ENCODE measurements at regions not wholly inside any gene's neighbourhood (a gene's known extent, or its start where the extent isn't known, plus 50 kb on each side); places are given as distances from the start of the nearest gene placed in this dataset.
"Not testable (repeated sequence)": the region's sequence is repeated elsewhere in the genome, so short reads cannot be mapped to it uniquely, and the experiment has no call there.

GRCh38 chr2:89850481-89850880 is 1159.0 kb downstream of the RPIA start:
- H3K27me3 ChIP-seq (ENCODE audit: control insufficient read depth, insufficient read depth, low read length) = no peaks in the 10 kb centered on the region
- no peak overlapping the region for H3K4me3 ChIP-seq (ENCODE audit: low read depth, low read length)
- no peak overlapping the region for H3K9ac ChIP-seq
- H3K27ac ChIP-seq = no peak overlapping the region
- H3K79me2 ChIP-seq = no peaks in the 10 kb centered on the region
- H3K4me1 ChIP-seq = no peaks in the 10 kb centered on the region
- no peak for TF ChIP-seq CTCF (IDR thresholded peaks at IDR 0.05)
- no peak overlapping the region for H3K4me2 ChIP-seq (ENCODE audit: low read length)
- H2AFZ ChIP-seq = no peak overlapping the region
- H3K9me3 ChIP-seq (ENCODE audit: control insufficient read depth, low read length) = no peaks in the 10 kb centered on the region
- no peaks in the 10 kb centered on the region for H3K36me3 ChIP-seq (ENCODE audit: control insufficient read depth, insufficient read depth, low read length)

GRCh38 chr2:89850881-89851582 is 1159.6 kb downstream of the RPIA start:
- Histone ChIP-seq H3K9me3 (ENCODE audit: control insufficient read depth, low read length) (no peaks in the 10 kb centered on the region), H3K79me2 (no peaks in the 10 kb centered on the region), H3K36me3 (ENCODE audit: control insufficient read depth, insufficient read depth, low read length) (no peaks in the 10 kb centered on the region), H3K4me1 (no peaks in the 10 kb centered on the region), H3K4me3 (ENCODE audit: low read depth, low read length) (no peak overlapping the region), H3K27me3 (ENCODE audit: control insufficient read depth, insufficient read depth, low read length) (no peaks in the 10 kb centered on the region), H3K27ac (no peak overlapping the region), H3K9ac (no peak overlapping the region), H3K4me2 (ENCODE audit: low read length) (no peak overlapping the region), H2AFZ (no peak overlapping the region)
- no peak for TF ChIP-seq CTCF (IDR thresholded peaks at IDR 0.05)

GRCh38 chr2:89851583-89851905 is 1160.1 kb downstream of the RPIA start:
- Histone ChIP-seq H3K27me3 (ENCODE audit: control insufficient read depth, insufficient read depth, low read length) (no peaks in the 10 kb centered on the region), H3K36me3 (ENCODE audit: control insufficient read depth, insufficient read depth, low read length) (no peaks in the 10 kb centered on the region), H3K4me2 (ENCODE audit: low read length) (no peak overlapping the region), H3K9me3 (ENCODE audit: control insufficient read depth, low read length) (no peaks in the 10 kb centered on the region), H3K79me2 (no peaks in the 10 kb centered on the region), H3K4me1 (no peaks in the 10 kb centered on the region), H2AFZ (no peak overlapping the region), H3K9ac (no peak overlapping the region), H3K4me3 (ENCODE audit: low read depth, low read length) (no peak overlapping the region), H3K27ac (no peak overlapping the region)
- no peak for TF ChIP-seq CTCF (IDR thresholded peaks at IDR 0.05)

GRCh38 chr2:89853427-89853826 is 1162.0 kb downstream of the RPIA start:
- H3K4me2 ChIP-seq (ENCODE audit: low read length); H3K27me3 ChIP-seq (ENCODE audit: control insufficient read depth, insufficient read depth, low read length); H3K36me3 ChIP-seq (ENCODE audit: control insufficient read depth, insufficient read depth, low read length); H2AFZ ChIP-seq; H3K27ac ChIP-seq; H3K9ac ChIP-seq; H3K4me3 ChIP-seq (ENCODE audit: low read depth, low read length); H3K79me2 ChIP-seq; H3K9me3 ChIP-seq (ENCODE audit: control insufficient read depth, low read length); H3K4me1 ChIP-seq: not testable (repeated sequence)

- H3K4me1 ChIP-seq; H3K79me2 ChIP-seq; H3K27me3 ChIP-seq (ENCODE audit: control insufficient read depth, insufficient read depth, low read length); H3K36me3 ChIP-seq (ENCODE audit: control insufficient read depth, insufficient read depth, low read length); H2AFZ ChIP-seq; H3K4me2 ChIP-seq (ENCODE audit: low read length); H3K9me3 ChIP-seq (ENCODE audit: control insufficient read depth, low read length); H3K9ac ChIP-seq; H3K4me3 ChIP-seq (ENCODE audit: low read depth, low read length); H3K27ac ChIP-seq: not testable (repeated sequence)
Measured at GRCh38 chr2:89855752-89856151, 1164.3 kb downstream of the RPIA start.

- H3K9ac ChIP-seq; H3K4me2 ChIP-seq (ENCODE audit: low read length); H3K4me3 ChIP-seq (ENCODE audit: low read depth, low read length); H3K79me2 ChIP-seq; H3K9me3 ChIP-seq (ENCODE audit: control insufficient read depth, low read length); H3K36me3 ChIP-seq (ENCODE audit: control insufficient read depth, insufficient read depth, low read length); H3K27ac ChIP-seq; H2AFZ ChIP-seq; H3K4me1 ChIP-seq; H3K27me3 ChIP-seq (ENCODE audit: control insufficient read depth, insufficient read depth, low read length): not testable (repeated sequence)
Measured at GRCh38 chr2:89856305-89856704, 1164.8 kb downstream of the RPIA start.

GRCh38 chr2:89862164-89862563 is 1170.7 kb downstream of the RPIA start:
- H3K4me1 ChIP-seq; H3K9me3 ChIP-seq (ENCODE audit: control insufficient read depth, low read length); H3K27ac ChIP-seq: not testable (repeated sequence)

GRCh38 chr2:89863209-89863608 is 1171.7 kb downstream of the RPIA start:
- not testable (repeated sequence) for H3K36me3 ChIP-seq (ENCODE audit: control insufficient read depth, insufficient read depth, low read length); H3K9me3 ChIP-seq (ENCODE audit: control insufficient read depth, low read length); H3K27ac ChIP-seq; H3K4me2 ChIP-seq (ENCODE audit: low read length); H3K79me2 ChIP-seq; H2AFZ ChIP-seq; H3K4me1 ChIP-seq; H3K4me3 ChIP-seq (ENCODE audit: low read depth, low read length); H3K9ac ChIP-seq; H3K27me3 ChIP-seq (ENCODE audit: control insufficient read depth, insufficient read depth, low read length)

More at GRCh38 chr2:89862164-89862563, 1170.7 kb downstream of the RPIA start:
- not testable (repeated sequence) for H3K27me3 ChIP-seq (ENCODE audit: control insufficient read depth, insufficient read depth, low read length); H3K9ac ChIP-seq; H3K36me3 ChIP-seq (ENCODE audit: control insufficient read depth, insufficient read depth, low read length); H3K4me3 ChIP-seq (ENCODE audit: low read depth, low read length); H3K4me2 ChIP-seq (ENCODE audit: low read length); H3K79me2 ChIP-seq; H2AFZ ChIP-seq
